ENCODE measurements at regions not wholly inside any gene's neighbourhood (a gene's known extent, or its start where the extent isn't known, plus 50 kb on each side); places are given as distances from the start of the nearest gene placed in this dataset.
"Not testable (repeated sequence)": the region's sequence is repeated elsewhere in the genome, so short reads cannot be mapped to it uniquely, and the experiment has no call there.

- no peak overlapping the region for H3K4me3 ChIP-seq (ENCODE audit: low read length)
- no peak for DNase-seq (ENCODE audit: low read depth)
- no peak for TF ChIP-seq CTCF (IDR thresholded peaks at IDR 0.05; ENCODE audit: insufficient read depth, low read depth, low read length, missing control alignments)
Measured at GRCh38 chr4:130073145-130073790, 977.3 kb downstream of the C4orf33 start.

- DNase-seq (ENCODE audit: low read depth), result no peak
- no peak overlapping the region for H3K4me3 ChIP-seq (ENCODE audit: low read length)
- TF ChIP-seq CTCF (IDR thresholded peaks at IDR 0.05; ENCODE audit: insufficient read depth, low read depth, low read length, missing control alignments), result no peak
Measured at GRCh38 chr4:130074096-130074495, 978.1 kb downstream of the C4orf33 start.

- TF ChIP-seq CTCF (IDR thresholded peaks at IDR 0.05; ENCODE audit: insufficient read depth, low read depth, low read length, missing control alignments), result no peak
- DNase-seq (ENCODE audit: low read depth), result peak; percentile 68
- H3K4me3 ChIP-seq (ENCODE audit: low read length), result no peak overlapping the region
Measured at GRCh38 chr4:130077275-130077674, 981.3 kb downstream of the C4orf33 start.

- DNase-seq (ENCODE audit: low read depth); H3K4me3 ChIP-seq (ENCODE audit: low read length): not testable (repeated sequence)
Measured at GRCh38 chr4:130079027-130079426, 983.1 kb downstream of the C4orf33 start.

GRCh38 chr4:130080872-130081451, 985.0 kb downstream of the C4orf33 start:
- DNase-seq (ENCODE audit: low read depth), result peak; percentile 53
- H3K4me3 ChIP-seq (ENCODE audit: low read length), result no peak overlapping the region
- no peak for TF ChIP-seq CTCF (IDR thresholded peaks at IDR 0.05; ENCODE audit: insufficient read depth, low read depth, low read length, missing control alignments)

- DNase-seq (ENCODE audit: low read depth), result no peak
- TF ChIP-seq CTCF (IDR thresholded peaks at IDR 0.05; ENCODE audit: insufficient read depth, low read depth, low read length, missing control alignments), result no peak
- no peak overlapping the region for H3K4me3 ChIP-seq (ENCODE audit: low read length)
Measured at GRCh38 chr4:130090427-130090826, 994.5 kb downstream of the C4orf33 start.

- no peak for DNase-seq (ENCODE audit: low read depth)
- H3K4me3 ChIP-seq (ENCODE audit: low read length), result no peak overlapping the region
- no peak for TF ChIP-seq CTCF (IDR thresholded peaks at IDR 0.05; ENCODE audit: insufficient read depth, low read depth, low read length, missing control alignments)
Measured at GRCh38 chr4:130092187-130093015, 996.4 kb downstream of the C4orf33 start.
